HG02623 (cell line): ENCODE measurements at regions not wholly inside any gene's neighbourhood (a gene's known extent, or its start where the extent isn't known, plus 50 kb on each side); places are given as distances from the start of the nearest gene placed in this dataset.

Source experiments
- ATAC-seq: cut with Tn5 transposase; IDR thresholded peaks from one replicate; pipeline ENCODE4 v1.9.1; 2021; ENCODE audit warnings: moderate library complexity; ENCODE audit not compliant: unreplicated experiment

- no peak for ATAC-seq
These were observed 74.7 kb downstream of the BUD13 start for GRCh38 chr11:116698080-116698479.

- no peak for ATAC-seq
These were observed 75.1 kb downstream of the BUD13 start for GRCh38 chr11:116697639-116698038.

GRCh38 chr11:116697011-116697410 is 75.8 kb downstream of the BUD13 start:
- ATAC-seq, result no peak

- no peak for ATAC-seq
These were observed 76.3 kb downstream of the BUD13 start for GRCh38 chr11:116696381-116696941.

- ATAC-seq, result no peak
These were observed 77.0 kb downstream of the BUD13 start for GRCh38 chr11:116695657-116696254.

- no peak for ATAC-seq
These were observed 77.8 kb downstream of the BUD13 start for GRCh38 chr11:116694815-116695590.

- no peak for ATAC-seq
These were observed 78.5 kb downstream of the BUD13 start for GRCh38 chr11:116694349-116694725.

GRCh38 chr11:116693593-116694348 is 79.0 kb downstream of the BUD13 start:
- ATAC-seq, result no peak

- no peak for ATAC-seq
These were observed 79.7 kb downstream of the BUD13 start for GRCh38 chr11:116693102-116693570.

- no peak for ATAC-seq
These were observed 80.3 kb downstream of the BUD13 start for GRCh38 chr11:116692318-116693101.

- ATAC-seq, result no peak
These were observed 81.0 kb downstream of the BUD13 start for GRCh38 chr11:116691771-116692177.

GRCh38 chr11:116690611-116691010 is 82.2 kb downstream of the BUD13 start:
- no peak for ATAC-seq

- ATAC-seq, result no peak
These were observed 83.2 kb downstream of the BUD13 start for GRCh38 chr11:116689413-116690127.

GRCh38 chr11:116688202-116688540 is 84.6 kb downstream of the BUD13 start:
- ATAC-seq, result no peak

- no peak for ATAC-seq
These were observed 85.2 kb downstream of the BUD13 start for GRCh38 chr11:116687458-116688201.

- ATAC-seq, result no peak
These were observed 85.9 kb downstream of the BUD13 start for GRCh38 chr11:116686866-116687265.

GRCh38 chr11:116683982-116684381 is 88.8 kb downstream of the BUD13 start:
- ATAC-seq, result no peak

- no peak for ATAC-seq
These were observed 92.2 kb downstream of the BUD13 start for GRCh38 chr11:116680349-116681125.

- no peak for ATAC-seq
These were observed 93.9 kb downstream of the BUD13 start for GRCh38 chr11:116678887-116679286.
